T-cell (primary cell): ENCODE measurements at regions not wholly inside any gene's neighbourhood (a gene's known extent, or its start where the extent isn't known, plus 50 kb on each side); places are given as distances from the start of the nearest gene placed in this dataset.

Experiments used
- ATAC-seq, 4 experiments: fragments of 200-7000 bp in 3 of 4; fragments of 150-1000 bp in 1 of 4; cut with Tn5 transposase; replicated peaks in 1 of 4; 1 replicate in 3 of 4; 2 replicates in 1 of 4; pipeline ENCODE4 v1.10.0; 2021; ENCODE audit warnings: moderate library complexity in 3 of 4, mild to moderate bottlenecking in 2 of 4, moderate number of reproducible peaks in 1 of 4
- CTCF ChIA-PET, 2 donors: fragments of 300-600 bp; sonication (Branson Sonifier 250); formaldehyde crosslinking; loops; one replicate each; lab custom pipeline; 2022; ENCODE audit warnings: antibody characterized with exemption in 2 of 2; lab: Charles Lee
- POLR2A ChIA-PET, 2 donors: fragments of 300-600 bp; sonication (Branson Sonifier 250); formaldehyde crosslinking; loops; one replicate each; lab custom pipeline; 2022; ENCODE audit warnings: antibody characterized with exemption in 2 of 2; lab: Charles Lee
- DNase-seq, 35 experiments: peaks; one replicate each; pipeline versions ENCODE4 v3.0.0 to v3.0.0-alpha.2; 2013 to 2023
- H3K27ac ChIP-seq: one replicate; pipeline ENCODE4 v1.5.1; 2013; ENCODE audit warnings: low read length
- H3K27me3 ChIP-seq, 2 experiments: replicated peaks in 1 of 2; 1 replicate in 1 of 2; 2 replicates in 1 of 2; pipeline versions ENCODE4 v1.6.1 to v1.7.0; 2013; ENCODE audit warnings: low read length in 1 of 2, mixed read lengths in 1 of 2; ENCODE audit not compliant: control insufficient read depth in 2 of 2, insufficient read depth in 2 of 2; ENCODE audit errors: extremely low read depth in 1 of 2
- H3K36me3 ChIP-seq, 2 donors: 1 replicate in 1 of 2; 2 replicates in 1 of 2; pipeline versions ENCODE4 v1.6.1 to v1.7.0; 2013; ENCODE audit warnings: low read length in 1 of 2; ENCODE audit not compliant: control insufficient read depth in 2 of 2, insufficient read depth in 1 of 2; ENCODE audit errors: extremely low read depth in 1 of 2
- H3K4me1 ChIP-seq, 2 experiments: 1 replicate in 1 of 2; 2 replicates in 1 of 2; pipeline versions ENCODE4 v1.6.1 to v1.7.0; 2013; ENCODE audit warnings: low read length in 2 of 2, mixed read lengths in 1 of 2; ENCODE audit not compliant: insufficient read depth in 2 of 2, control insufficient read depth in 1 of 2; ENCODE audit errors: extremely low read depth in 1 of 2
- H3K4me3 ChIP-seq, 2 donors: 1 replicate in 1 of 2; 2 replicates in 1 of 2; pipeline versions ENCODE4 v1.5.1 to v1.7.0; 2013; ENCODE audit warnings: mild to moderate bottlenecking in 2 of 2, low read length in 1 of 2, moderate library complexity in 1 of 2; ENCODE audit not compliant: control insufficient read depth in 1 of 2; ENCODE audit errors: extremely low read depth in 1 of 2
- H3K9me3 ChIP-seq: 2 replicates; pipeline ENCODE4 v1.7.0; 2013
- H3K27ac Mint-ChIP-seq, 2 donors: one replicate each; pipeline ENCODE4 v1.8.0; 2020 to 2021; ENCODE audit warnings: mild to moderate bottlenecking in 2 of 2, mixed read lengths in 2 of 2
- H3K27me3 Mint-ChIP-seq, 2 donors: one replicate each; pipeline ENCODE4 v1.8.0; 2021 to 2022; ENCODE audit warnings: mixed read lengths in 2 of 2
- H3K36me3 Mint-ChIP-seq: one replicate; pipeline ENCODE4 v1.8.0; 2021; ENCODE audit warnings: mixed read lengths
- H3K4me1 Mint-ChIP-seq, 3 donors: one replicate each; pipeline ENCODE4 v1.8.0; 2020 to 2022; ENCODE audit warnings: mixed read lengths in 3 of 3, mild to moderate bottlenecking in 1 of 3
- H3K4me3 Mint-ChIP-seq, 3 donors: one replicate each; pipeline ENCODE4 v1.8.0; 2020 to 2022; ENCODE audit warnings: mild to moderate bottlenecking in 3 of 3, mixed read lengths in 3 of 3, moderate library complexity in 3 of 3
- H3K9me3 Mint-ChIP-seq, 3 donors: one replicate each; pipeline ENCODE4 v1.8.0; 2020 to 2022; ENCODE audit warnings: mixed read lengths in 3 of 3
- WGBS: methylation state at CpG from one replicate; pipeline ENCODE4 v1.1.5; 2013; ENCODE audit warnings: missing lambda C conversion rate; ENCODE audit not compliant: insufficient coverage; 5-methylcytosine and 5-hydroxymethylcytosine counted together

DNA sequence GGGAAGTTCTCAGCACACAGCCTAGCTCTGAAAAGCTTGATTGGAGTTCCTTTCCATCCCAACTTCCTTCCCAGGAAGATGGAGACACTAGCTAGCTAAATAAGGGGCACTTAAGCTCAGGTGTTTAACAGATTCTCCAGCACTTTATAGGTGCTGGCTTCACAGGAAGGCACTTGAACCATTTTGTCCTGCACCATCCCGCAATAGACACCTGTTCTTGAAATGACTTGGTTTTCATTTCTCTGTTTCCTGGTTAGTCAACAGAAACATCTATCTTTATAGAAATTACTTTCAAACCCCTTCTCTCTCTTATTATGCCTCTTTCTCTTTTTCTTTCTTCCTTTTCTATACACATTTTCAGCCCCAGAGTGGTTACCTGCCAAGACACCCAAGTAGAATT is 409.9 kb upstream of the ZFHX3 start:
- Mint-ChIP-seq H3K4me1 (no peaks in the 10 kb centered on the region), H3K27ac (no peak overlapping the region), H3K9me3 (peaks cover 15 to 28% (median 18%) of the 10 kb centered on the region in 3 donors), H3K4me3 (no peak overlapping the region), H3K36me3 (no peaks in the 10 kb centered on the region), H3K27me3 (no peaks in the 10 kb centered on the region)
- Histone ChIP-seq H3K4me1 (no peaks in the 10 kb centered on the region), H3K27ac (no peak overlapping the region), H3K4me3 (no peak overlapping the region), H3K36me3 (no peaks in the 10 kb centered on the region), H3K27me3 (no peaks in the 10 kb centered on the region), H3K9me3 (no peaks in the 10 kb centered on the region)
- ChIA-PET CTCF (no interaction called here), POLR2A (no interaction called here)
- 82% methylated on average over 1 of the region's 1 CpG for WGBS
- DNase-seq (no peak), ATAC-seq (no peak)

GRCh38 chr16:73448970-73449369 is 401.0 kb upstream of the ZFHX3 start:
- DNase-seq (no peak), ATAC-seq (no peak)
- Histone ChIP-seq H3K4me1 (no peaks in the 10 kb centered on the region), H3K27ac (no peak overlapping the region), H3K36me3 (no peaks in the 10 kb centered on the region), H3K4me3 (no peak overlapping the region), H3K27me3 (no peaks in the 10 kb centered on the region), H3K9me3 (no peaks in the 10 kb centered on the region)
- Mint-ChIP-seq H3K4me1 (no peaks in the 10 kb centered on the region), H3K4me3 (no peak overlapping the region), H3K27me3 (no peaks in the 10 kb centered on the region), H3K27ac (no peak overlapping the region), H3K36me3 (no peaks in the 10 kb centered on the region), H3K9me3 (peaks cover 12 to 51% (median 27%) of the 10 kb centered on the region in 3 donors)
- WGBS = no CpG with 5 or more reads among the region's 3 CpGs
- POLR2A ChIA-PET = no interaction called here
- CTCF ChIA-PET = no interaction called here

- no peaks in the 10 kb centered on the region for H3K36me3 Mint-ChIP-seq
- CTCF ChIA-PET = no interaction called here
- H3K9me3 Mint-ChIP-seq = peaks cover 12 to 47% (median 27%) of the 10 kb centered on the region in 3 donors
- POLR2A ChIA-PET = no interaction called here
- Histone ChIP-seq H3K4me1 (no peaks in the 10 kb centered on the region), H3K9me3 (no peaks in the 10 kb centered on the region), H3K27ac (no peak overlapping the region), H3K4me3 (no peak overlapping the region), H3K27me3 (no peaks in the 10 kb centered on the region), H3K36me3 (no peaks in the 10 kb centered on the region)
- H3K27me3 Mint-ChIP-seq = no peaks in the 10 kb centered on the region
- no peak for DNase-seq
- ATAC-seq = no peak
- WGBS = no CpG with 5 or more reads among the region's 2 CpGs
- no peak overlapping the region for H3K4me3 Mint-ChIP-seq
- H3K27ac Mint-ChIP-seq = no peak overlapping the region
- no peaks in the 10 kb centered on the region for H3K4me1 Mint-ChIP-seq
These were observed 399.9 kb upstream of the ZFHX3 start for GRCh38 chr16:73447846-73448245.

- 90% methylated on average over 5 of the region's 5 CpGs for WGBS
- Histone ChIP-seq H3K4me1 (no peaks in the 10 kb centered on the region), H3K36me3 (no peaks in the 10 kb centered on the region), H3K9me3 (no peaks in the 10 kb centered on the region), H3K27me3 (peaks cover 0 to 3% of the 10 kb centered on the region in 2 experiments), H3K4me3 (no peak overlapping the region), H3K27ac (no peak overlapping the region)
- Mint-ChIP-seq H3K4me3 (no peak overlapping the region), H3K9me3 (peaks cover 0 to 9% (median 5%) of the 10 kb centered on the region in 3 donors), H3K36me3 (no peaks in the 10 kb centered on the region), H3K4me1 (no peaks in the 10 kb centered on the region), H3K27ac (no peak overlapping the region), H3K27me3 (peaks cover 0 to 3% of the 10 kb centered on the region in 2 donors)
- ChIA-PET CTCF (no interaction called here), POLR2A (no interaction called here)
- DNase-seq (no peak), ATAC-seq (no peak)
These were observed 386.7 kb upstream of the ZFHX3 start for GRCh38 chr16:73434621-73435020.

DNA sequence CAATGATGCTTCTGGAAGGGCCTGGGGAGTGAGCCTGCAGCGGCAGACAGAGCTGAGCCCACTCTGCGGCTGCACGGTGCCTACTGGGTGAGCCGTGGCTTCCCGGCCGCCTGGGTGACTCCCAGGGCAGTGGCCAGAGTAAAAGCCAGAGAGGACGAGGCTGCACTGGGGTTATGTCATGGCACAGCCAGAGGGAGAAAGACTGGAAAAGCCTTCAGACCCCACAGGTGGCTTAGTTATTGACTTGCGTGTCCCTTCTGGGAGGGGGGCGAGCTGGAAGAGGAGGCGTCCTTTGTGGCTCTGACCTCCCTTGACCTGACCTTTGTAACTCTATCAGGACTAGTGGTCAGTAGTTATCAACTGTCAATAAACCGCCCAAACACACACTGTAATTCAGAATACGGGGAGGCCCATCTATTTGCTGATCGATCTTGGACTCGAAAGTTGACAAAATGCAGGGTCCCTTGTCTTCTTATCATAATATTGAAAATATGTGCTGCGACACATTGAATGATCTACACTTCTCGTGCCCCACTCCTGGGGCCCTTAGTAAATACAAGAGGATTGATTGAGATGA is 385.9 kb upstream of the ZFHX3 start:
- POLR2A ChIA-PET = no interaction called here
- H3K4me1 ChIP-seq = no peaks in the 10 kb centered on the region
- Mint-ChIP-seq H3K9me3 (peaks cover 0 to 12% (median 5%) of the 10 kb centered on the region in 3 donors), H3K27ac (no peak overlapping the region), H3K4me3 (no peak overlapping the region), H3K4me1 (no peaks in the 10 kb centered on the region), H3K27me3 (peaks cover 0 to 5% of the 10 kb centered on the region in 2 donors), H3K36me3 (no peaks in the 10 kb centered on the region)
- H3K27me3 ChIP-seq = peaks cover 0 to 3% of the 10 kb centered on the region in 2 experiments
- no peaks in the 10 kb centered on the region for H3K9me3 ChIP-seq
- DNase-seq (no peak), ATAC-seq (no peak)
- no peak overlapping the region for H3K27ac ChIP-seq
- no peaks in the 10 kb centered on the region for H3K36me3 ChIP-seq
- H3K4me3 ChIP-seq = no peak overlapping the region
- CTCF ChIA-PET = no interaction called here
- WGBS = 63% methylated on average over 7 of the region's 16 CpGs

DNA sequence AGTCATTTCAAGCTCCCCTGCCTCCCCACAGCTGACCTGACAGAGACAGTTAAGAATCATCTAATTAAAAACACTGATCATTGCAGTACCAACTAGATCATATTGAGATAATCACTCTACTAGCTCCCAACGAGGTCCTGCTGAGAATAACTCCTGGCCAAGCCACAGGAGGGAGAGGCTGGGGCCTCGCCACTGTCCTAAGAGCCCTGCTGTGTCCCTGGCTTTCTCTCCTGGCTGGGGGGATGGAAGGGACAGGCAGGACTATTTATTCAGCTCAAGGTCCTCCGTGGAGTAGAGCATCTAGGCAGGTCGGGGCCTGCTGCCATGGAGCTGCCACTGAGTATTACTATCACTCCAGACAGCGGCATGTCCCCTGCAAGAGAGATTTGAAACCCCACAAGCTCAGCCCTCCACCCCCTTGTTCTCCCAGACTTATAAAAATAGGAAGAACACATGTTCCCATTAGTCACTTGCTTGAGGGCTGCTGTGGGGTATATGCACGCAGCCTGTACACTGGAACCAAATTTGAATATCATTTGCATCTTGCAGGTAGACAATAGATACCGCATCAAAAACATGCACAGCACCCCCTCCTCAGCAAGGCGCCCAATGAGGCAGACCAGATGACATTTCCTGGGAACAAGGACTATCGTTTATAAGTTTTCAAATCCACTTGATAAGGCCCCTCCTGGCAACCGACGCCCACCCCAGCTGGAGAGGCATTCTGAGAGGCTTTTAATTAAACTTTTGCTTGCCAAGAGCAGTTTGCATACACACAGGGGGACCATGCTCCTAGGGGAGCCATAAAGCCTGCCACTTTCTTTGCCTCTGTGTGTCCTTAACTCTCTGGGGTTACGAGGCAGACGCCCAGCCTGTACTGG is 385.2 kb upstream of the ZFHX3 start:
- Mint-ChIP-seq H3K9me3 (peaks cover 0 to 13% (median 4%) of the 10 kb centered on the region in 3 donors), H3K4me1 (no peaks in the 10 kb centered on the region), H3K36me3 (no peaks in the 10 kb centered on the region), H3K27ac (no peak overlapping the region), H3K4me3 (no peak overlapping the region), H3K27me3 (peaks cover 0 to 6% of the 10 kb centered on the region in 2 donors)
- 84% methylated on average over 10 of the region's 13 CpGs for WGBS
- H3K27me3 ChIP-seq = peaks cover 0 to 3% of the 10 kb centered on the region in 2 experiments
- DNase-seq (no peak), ATAC-seq (no peak)
- H3K27ac ChIP-seq = no peak overlapping the region
- no peak overlapping the region for H3K4me3 ChIP-seq
- no peaks in the 10 kb centered on the region for H3K36me3 ChIP-seq
- ChIA-PET CTCF (no interaction called here), POLR2A (no interaction called here)
- no peaks in the 10 kb centered on the region for H3K9me3 ChIP-seq
- no peaks in the 10 kb centered on the region for H3K4me1 ChIP-seq
